VCaP (cell line): ENCODE measurements at regions not wholly inside any gene's neighbourhood (a gene's known extent, or its start where the extent isn't known, plus 50 kb on each side); places are given as distances from the start of the nearest gene placed in this dataset.
A peak's percentile ranks its signal among the peaks of the same experiment; 100 is the strongest.

Experiments
- H3K27ac ChIP-seq: fragments of 450-650 bp; 2 replicates; pipeline ENCODE4 v1.5.1; 2017
- CTCF ChIP-seq: fragments of 450-650 bp; conservative IDR thresholded peaks from 2 replicates; pipeline ENCODE4 v1.5.1; 2017; ENCODE audit warnings: mild to moderate bottlenecking, moderate library complexity

DNA sequence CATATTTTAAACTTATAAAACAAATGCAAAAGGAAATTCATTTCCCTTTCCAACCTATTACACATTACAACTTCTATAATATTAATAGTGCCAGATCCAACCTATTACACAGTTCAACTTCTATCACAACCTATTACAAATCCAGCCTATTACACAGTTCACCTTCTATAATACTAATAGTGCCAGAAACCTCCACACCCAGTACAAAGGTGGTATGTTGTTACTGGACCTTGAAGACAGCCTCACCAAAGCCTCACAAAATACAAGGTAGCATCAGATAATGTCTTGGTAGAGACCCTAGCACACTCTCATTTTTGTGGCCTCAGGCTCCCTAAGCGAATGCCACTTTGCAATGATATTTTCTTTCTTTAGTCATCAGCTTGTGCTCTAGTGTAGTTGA lies 68.7 kb upstream of the PELI2 start:
- TF ChIP-seq CTCF, result no peak
- H3K27ac ChIP-seq, result no peak overlapping the region

GRCh38 chr14:56055511-56055910 lies 62.7 kb upstream of the PELI2 start:
- no peak for TF ChIP-seq CTCF
- no peak overlapping the region for H3K27ac ChIP-seq

GRCh38 chr14:56056031-56056430 lies 62.2 kb upstream of the PELI2 start:
- no peak overlapping the region for H3K27ac ChIP-seq
- no peak for TF ChIP-seq CTCF

DNA sequence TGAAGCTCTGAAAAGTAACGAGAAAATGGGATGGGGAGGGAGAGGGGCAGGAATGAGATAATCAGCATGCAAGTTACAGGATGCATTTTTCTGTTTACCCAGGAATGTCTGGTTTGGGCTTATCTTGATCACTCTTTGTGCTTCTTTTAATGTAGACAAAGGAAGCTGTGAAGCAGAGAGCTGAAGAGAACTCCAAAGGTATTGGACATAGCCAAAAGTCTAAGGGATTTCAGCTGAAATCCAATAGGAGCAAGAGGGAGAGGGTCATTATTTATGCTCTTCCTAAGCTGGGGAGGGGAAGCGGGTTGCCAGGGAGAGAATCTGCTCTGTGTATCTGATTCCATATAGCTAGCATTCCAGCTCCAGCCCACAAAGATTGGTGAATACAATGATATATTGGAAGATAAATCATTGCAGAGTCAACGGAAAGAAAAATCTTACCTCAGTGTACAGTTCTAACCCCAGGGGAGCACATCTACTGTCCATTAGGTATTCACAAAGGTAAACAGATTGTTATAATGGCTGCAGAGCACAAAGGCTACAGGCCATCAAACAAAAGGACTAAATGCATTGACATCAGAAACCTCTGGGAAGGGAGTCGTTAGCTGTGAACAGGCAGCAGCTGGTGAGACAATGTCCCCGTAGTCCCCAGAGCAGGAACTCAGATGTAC lies 61.0 kb upstream of the PELI2 start:
- H3K27ac ChIP-seq, result peak overlapping the region; percentile 41; the same call in 1 of the 2 replicates
- no peak for TF ChIP-seq CTCF

GRCh38 chr14:56057767-56058166 lies 60.4 kb upstream of the PELI2 start:
- TF ChIP-seq CTCF, result no peak

GRCh38 chr14:56059054-56059453 lies 59.2 kb upstream of the PELI2 start:
- no peak overlapping the region; the same call in 1 of the 2 replicates for H3K27ac ChIP-seq
- no peak for TF ChIP-seq CTCF

More at GRCh38 chr14:56057767-56058166, 60.4 kb upstream of the PELI2 start:
- H3K27ac ChIP-seq, result peak overlapping the region; percentile 41; the same call in 1 of the 2 replicates

GRCh38 chr14:56061051-56061450 lies 57.2 kb upstream of the PELI2 start:
- H3K27ac ChIP-seq, result no peak overlapping the region
- TF ChIP-seq CTCF, result no peak
